ENCODE measurements at regions not wholly inside any gene's neighbourhood (a gene's known extent, or its start where the extent isn't known, plus 50 kb on each side); places are given as distances from the start of the nearest gene placed in this dataset.

GRCh38 chr5:16384222-16384621 is 81.4 kb downstream of the ZNF622 start:
- Histone ChIP-seq H3K36me3 (ENCODE audit: control insufficient read depth, insufficient read depth, low read length) (no peaks in the 10 kb centered on the region), H3K27me3 (replicated peaks; ENCODE audit: control insufficient read depth, insufficient read depth, low read length) (no peaks in the 10 kb centered on the region), H3K4me3 (replicated peaks; ENCODE audit: low read depth, low read length) (no peak overlapping the region)
- TF ChIP-seq, protein P1, sequence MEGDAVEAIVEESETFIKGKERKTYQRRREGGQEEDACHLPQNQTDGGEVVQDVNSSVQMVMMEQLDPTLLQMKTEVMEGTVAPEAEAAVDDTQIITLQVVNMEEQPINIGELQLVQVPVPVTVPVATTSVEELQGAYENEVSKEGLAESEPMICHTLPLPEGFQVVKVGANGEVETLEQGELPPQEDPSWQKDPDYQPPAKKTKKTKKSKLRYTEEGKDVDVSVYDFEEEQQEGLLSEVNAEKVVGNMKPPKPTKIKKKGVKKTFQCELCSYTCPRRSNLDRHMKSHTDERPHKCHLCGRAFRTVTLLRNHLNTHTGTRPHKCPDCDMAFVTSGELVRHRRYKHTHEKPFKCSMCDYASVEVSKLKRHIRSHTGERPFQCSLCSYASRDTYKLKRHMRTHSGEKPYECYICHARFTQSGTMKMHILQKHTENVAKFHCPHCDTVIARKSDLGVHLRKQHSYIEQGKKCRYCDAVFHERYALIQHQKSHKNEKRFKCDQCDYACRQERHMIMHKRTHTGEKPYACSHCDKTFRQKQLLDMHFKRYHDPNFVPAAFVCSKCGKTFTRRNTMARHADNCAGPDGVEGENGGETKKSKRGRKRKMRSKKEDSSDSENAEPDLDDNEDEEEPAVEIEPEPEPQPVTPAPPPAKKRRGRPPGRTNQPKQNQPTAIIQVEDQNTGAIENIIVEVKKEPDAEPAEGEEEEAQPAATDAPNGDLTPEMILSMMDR (IDR thresholded peaks at IDR 0.05; ENCODE audit: insufficient read depth, low read length, poor library complexity, severe bottlenecking), result no peak
- DNase-seq (ENCODE audit: extremely low read depth, insufficient read length), result no peak

DNA sequence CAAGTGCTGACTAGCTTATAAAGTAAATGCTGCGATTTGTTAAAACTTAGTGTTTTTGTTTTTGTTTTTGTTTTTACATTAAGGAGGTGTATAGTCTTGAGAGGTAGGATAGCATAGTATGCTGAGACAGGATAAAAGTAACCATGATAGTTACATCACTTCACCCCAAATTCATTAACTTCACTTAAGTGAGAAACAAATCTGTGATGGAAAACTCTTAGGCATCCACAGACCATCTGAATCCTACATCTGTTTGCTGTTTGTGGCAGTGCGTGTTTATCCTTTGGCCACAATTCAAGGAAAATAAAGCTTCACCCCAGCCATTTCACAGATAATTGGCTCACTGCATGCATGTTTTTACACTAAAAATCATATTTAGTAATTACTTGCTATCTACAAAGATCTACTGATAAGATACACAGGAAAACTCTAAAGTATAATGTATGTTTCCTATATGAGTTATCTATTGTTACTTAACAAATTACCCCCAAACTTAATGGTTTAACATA is 82.0 kb downstream of the ZNF622 start:
- Histone ChIP-seq H3K27me3 (replicated peaks; ENCODE audit: control insufficient read depth, insufficient read depth, low read length) (no peaks in the 10 kb centered on the region), H3K36me3 (ENCODE audit: control insufficient read depth, insufficient read depth, low read length) (no peaks in the 10 kb centered on the region), H3K4me3 (replicated peaks; ENCODE audit: low read depth, low read length) (no peak overlapping the region)
- no peak for DNase-seq (ENCODE audit: extremely low read depth, insufficient read length)
- TF ChIP-seq, protein P1 (IDR thresholded peaks at IDR 0.05; ENCODE audit: insufficient read depth, low read length, poor library complexity, severe bottlenecking), result no peak

- no peak for DNase-seq (ENCODE audit: extremely low read depth, insufficient read length)
- TF ChIP-seq, protein P1 (IDR thresholded peaks at IDR 0.05; ENCODE audit: insufficient read depth, low read length, poor library complexity, severe bottlenecking), result no peak
- no peak overlapping the region for H3K4me3 ChIP-seq (replicated peaks; ENCODE audit: low read depth, low read length)
- no peaks in the 10 kb centered on the region for H3K36me3 ChIP-seq (ENCODE audit: control insufficient read depth, insufficient read depth, low read length)
- H3K27me3 ChIP-seq (replicated peaks; ENCODE audit: control insufficient read depth, insufficient read depth, low read length), result no peaks in the 10 kb centered on the region
These were observed 83.6 kb downstream of the ZNF622 start for GRCh38 chr5:16382047-16382446.

GRCh38 chr5:16378762-16379161 is 86.8 kb downstream of the ZNF622 start:
- TF ChIP-seq, protein P1 (IDR thresholded peaks at IDR 0.05; ENCODE audit: insufficient read depth, low read length, poor library complexity, severe bottlenecking), result no peak
- no peak for DNase-seq (ENCODE audit: extremely low read depth, insufficient read length)
- Histone ChIP-seq H3K36me3 (ENCODE audit: control insufficient read depth, insufficient read depth, low read length) (no peaks in the 10 kb centered on the region), H3K4me3 (replicated peaks; ENCODE audit: low read depth, low read length) (no peak overlapping the region), H3K27me3 (replicated peaks; ENCODE audit: control insufficient read depth, insufficient read depth, low read length) (no peaks in the 10 kb centered on the region)

DNA sequence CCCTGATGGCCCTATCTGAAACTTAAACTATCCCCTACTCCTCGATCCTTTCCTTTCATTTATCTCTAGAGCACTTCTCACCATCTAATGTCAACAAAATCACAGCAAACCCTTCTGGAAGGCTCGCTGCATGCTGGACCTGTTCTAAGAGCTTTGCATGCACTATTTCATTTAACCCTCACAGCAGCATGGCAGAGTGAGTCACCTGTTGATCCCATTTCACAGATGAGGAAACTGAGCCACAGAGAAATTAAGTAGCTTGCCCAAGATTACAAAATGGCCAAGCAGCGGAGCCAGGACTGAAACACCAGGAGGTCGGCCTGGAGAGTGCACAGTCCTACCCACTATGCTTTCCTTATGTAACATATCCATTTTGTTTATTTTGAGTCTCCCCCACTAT is 93.1 kb downstream of the ZNF622 start:
- no peaks in the 10 kb centered on the region; the same call in 1 of the 2 replicates for H3K27me3 ChIP-seq (replicated peaks; ENCODE audit: control insufficient read depth, insufficient read depth, low read length)
- TF ChIP-seq, protein P1 (IDR thresholded peaks at IDR 0.05; ENCODE audit: insufficient read depth, low read length, poor library complexity, severe bottlenecking), result no peak
- no peak for DNase-seq (ENCODE audit: extremely low read depth, insufficient read length)
- H3K36me3 ChIP-seq (ENCODE audit: control insufficient read depth, insufficient read depth, low read length), result no peaks in the 10 kb centered on the region
- no peak overlapping the region for H3K4me3 ChIP-seq (replicated peaks; ENCODE audit: low read depth, low read length)

GRCh38 chr5:16366491-16366890 is 99.1 kb downstream of the ZNF622 start:
- no peak overlapping the region for H3K4me3 ChIP-seq (replicated peaks; ENCODE audit: low read depth, low read length)
- no peaks in the 10 kb centered on the region for H3K36me3 ChIP-seq (ENCODE audit: control insufficient read depth, insufficient read depth, low read length)
- no peaks in the 10 kb centered on the region; the same call in 1 of the 2 replicates for H3K27me3 ChIP-seq (replicated peaks; ENCODE audit: control insufficient read depth, insufficient read depth, low read length)
- DNase-seq (ENCODE audit: extremely low read depth, insufficient read length), result no peak
- TF ChIP-seq, protein P1 (IDR thresholded peaks at IDR 0.05; ENCODE audit: insufficient read depth, low read length, poor library complexity, severe bottlenecking), result no peak
